22Rv1 (cell line): ENCODE measurements at regions not wholly inside any gene's neighbourhood (a gene's known extent, or its start where the extent isn't known, plus 50 kb on each side); places are given as distances from the start of the nearest gene placed in this dataset.

Experiments used
- H3K27ac ChIP-seq: fragments of 450-650 bp; 2 replicates; pipeline ENCODE4 v1.5.1; 2017
- CTCF ChIP-seq: fragments of 450-650 bp; IDR thresholded peaks from 2 replicates; pipeline ENCODE4 v1.5.1; 2017; ENCODE audit warnings: mild to moderate bottlenecking
- ZFX ChIP-seq: fragments of 450-650 bp; IDR thresholded peaks from 2 replicates; pipeline ENCODE4 v1.6.1; 2017; ENCODE audit warnings: antibody characterized with exemption, borderline replicate concordance

GRCh38 chr12:114473717-114474116 is 67.8 kb upstream of the TBX5 start:
- H3K27ac ChIP-seq = no peak overlapping the region
- no peak for TF ChIP-seq CTCF
- no peak for TF ChIP-seq ZFX

GRCh38 chr12:114473018-114473417 is 67.1 kb upstream of the TBX5 start:
- no peak for TF ChIP-seq CTCF
- no peak for TF ChIP-seq ZFX
- H3K27ac ChIP-seq = no peak overlapping the region

- TF ChIP-seq CTCF = no peak
- no peak for TF ChIP-seq ZFX
- H3K27ac ChIP-seq = no peak overlapping the region
Observed at GRCh38 chr12:114457620-114458019, 51.7 kb upstream of the TBX5 start.
